ENCODE measurements at regions not wholly inside any gene's neighbourhood (a gene's known extent, or its start where the extent isn't known, plus 50 kb on each side); places are given as distances from the start of the nearest gene placed in this dataset.

DNA sequence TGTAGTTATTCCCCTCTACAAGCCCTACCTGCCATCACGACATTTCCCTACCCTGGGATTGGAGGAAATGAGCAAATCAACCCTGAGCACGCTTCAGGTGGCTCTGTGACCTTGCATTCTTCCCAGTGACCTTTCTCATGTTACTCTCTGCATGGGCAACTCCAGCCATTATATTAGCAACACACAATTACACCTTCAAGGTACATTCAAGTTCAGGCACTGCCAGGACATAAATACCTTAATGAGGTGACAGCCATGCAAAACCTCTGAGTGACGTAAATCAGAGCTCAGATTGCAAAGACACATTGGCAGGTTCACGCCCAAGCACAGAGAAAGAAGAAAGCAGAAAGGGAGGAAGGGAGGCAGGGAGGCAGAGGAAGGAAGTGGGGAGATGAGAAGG, 68.7 kb upstream of the ALK start:
- intact Hi-C loops (cut with DNase I), result no loop called here
- DNase-seq, result no peak

DNA sequence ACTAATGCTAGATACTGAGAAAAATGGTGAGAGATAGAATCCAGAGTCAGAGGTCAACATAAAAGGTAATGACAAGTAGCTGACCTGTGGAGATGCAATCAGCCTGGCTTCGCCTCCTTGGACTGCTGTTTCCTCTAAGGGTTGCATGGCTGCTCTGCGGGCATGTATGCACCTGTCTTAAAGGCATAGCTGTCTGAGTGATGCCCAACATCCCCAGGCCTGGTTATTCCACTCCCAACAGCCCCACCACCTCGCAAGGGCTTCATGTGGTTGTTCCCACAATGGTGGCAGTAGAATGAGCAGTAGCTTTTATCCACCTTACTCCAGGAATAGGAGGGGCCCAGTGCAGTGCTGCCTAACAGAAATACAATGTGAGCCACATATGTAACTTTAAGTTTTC, 69.7 kb upstream of the ALK start:
- no peak for TF ChIP-seq CTCF (IDR thresholded peaks at IDR 0.05)

More for the DNA sequence above, 68.7 kb upstream of the ALK start:
- Histone ChIP-seq H3K27me3 (peaks cover 0 to 3% of the 10 kb centered on the region in 2 donors), H3K9me3 (no peaks in the 10 kb centered on the region), H3K4me3 (no peak overlapping the region), H3K4me1 (no peaks in the 10 kb centered on the region), H3K27ac (no peak overlapping the region), H3K36me3 (no peaks in the 10 kb centered on the region)
- no peak for ATAC-seq
- TF ChIP-seq CTCF (IDR thresholded peaks at IDR 0.05), result no peak

GRCh38 chr2:29995241-29995640, 73.9 kb upstream of the ALK start:
- Histone ChIP-seq H3K27ac (no peak overlapping the region), H3K4me1 (no peaks in the 10 kb centered on the region), H3K4me3 (no peak overlapping the region), H3K27me3 (peaks cover 0 to 15% of the 10 kb centered on the region in 2 donors), H3K9me3 (no peaks in the 10 kb centered on the region), H3K36me3 (no peaks in the 10 kb centered on the region)
- no peak for TF ChIP-seq CTCF (IDR thresholded peaks at IDR 0.05)
- intact Hi-C loops (cut with DNase I), result no loop called here
- ATAC-seq (no peak), DNase-seq (no peak)

More for the DNA sequence above, 69.7 kb upstream of the ALK start:
- Histone ChIP-seq H3K4me1 (no peaks in the 10 kb centered on the region), H3K27me3 (peaks cover 0 to 12% of the 10 kb centered on the region in 2 donors), H3K9me3 (no peaks in the 10 kb centered on the region), H3K36me3 (no peaks in the 10 kb centered on the region), H3K27ac (no peak overlapping the region), H3K4me3 (no peak overlapping the region)
- intact Hi-C loops (cut with DNase I), result no loop called here
- DNase-seq (no peak), ATAC-seq (no peak)

GRCh38 chr2:30003128-30003527, 81.7 kb upstream of the ALK start:
- TF ChIP-seq CTCF (IDR thresholded peaks at IDR 0.05), result no peak
- Histone ChIP-seq H3K4me1 (no peaks in the 10 kb centered on the region), H3K27me3 (no peaks in the 10 kb centered on the region), H3K27ac (no peak overlapping the region), H3K9me3 (no peaks in the 10 kb centered on the region), H3K36me3 (no peaks in the 10 kb centered on the region), H3K4me3 (no peak overlapping the region)
- intact Hi-C loops (cut with DNase I), result no loop called here
- DNase-seq (no peak), ATAC-seq (no peak)

- no peak for TF ChIP-seq CTCF (IDR thresholded peaks at IDR 0.05)
- no peaks in the 10 kb centered on the region for H3K4me1 ChIP-seq
- ATAC-seq (no peak), DNase-seq (no peak)
- no peaks in the 10 kb centered on the region for H3K36me3 ChIP-seq
- H3K9me3 ChIP-seq, result no peaks in the 10 kb centered on the region
- H3K27me3 ChIP-seq, result peaks cover 4 to 9% of the 10 kb centered on the region in 2 donors
- H3K4me3 ChIP-seq, result no peak overlapping the region
- intact Hi-C loops (cut with DNase I), result no loop called here
- H3K27ac ChIP-seq, result no peak overlapping the region
Observed at GRCh38 chr2:30022444-30023071, 101.2 kb upstream of the ALK start.
